SKM-1 treated with dmso at 0.1 percent for 144 hours (cell line): ENCODE measurements at regions not wholly inside any gene's neighbourhood (a gene's known extent, or its start where the extent isn't known, plus 50 kb on each side); places are given as distances from the start of the nearest gene placed in this dataset.
"Not testable (repeated sequence)": the region's sequence is repeated elsewhere in the genome, so short reads cannot be mapped to it uniquely, and the experiment has no call there.

Source experiments
- DNase-seq: peaks from one replicate; lab custom pipeline; 2025; ENCODE audit not compliant: unreplicated experiment; lab: John Stamatoyannopoulos, UW

- no peak for DNase-seq
Measured at GRCh38 chr15:19944261-19944888, 597.2 kb downstream of the GOLGA6L6 start.

DNA sequence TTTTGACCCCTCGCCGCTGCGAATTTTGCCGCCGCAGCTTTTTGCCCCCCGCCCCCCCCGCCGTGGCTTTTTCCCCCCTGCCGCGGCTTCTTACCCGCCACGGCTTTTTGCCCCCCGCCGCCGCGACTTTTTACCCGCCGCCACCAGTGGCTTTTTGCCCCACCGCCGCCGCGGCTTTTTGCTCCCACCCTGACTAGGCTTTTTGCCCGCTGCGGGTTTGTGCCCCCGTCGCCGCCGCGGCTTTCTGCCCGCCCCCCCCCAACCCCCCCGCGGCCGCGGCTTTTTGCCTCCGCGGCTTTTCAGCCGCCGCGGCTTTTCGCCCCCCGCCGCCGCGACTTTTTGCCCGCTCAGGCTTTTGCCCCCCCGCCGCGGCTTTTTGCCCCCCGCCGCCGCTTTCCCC is 598.1 kb downstream of the GOLGA6L6 start:
- no peak for DNase-seq

DNA sequence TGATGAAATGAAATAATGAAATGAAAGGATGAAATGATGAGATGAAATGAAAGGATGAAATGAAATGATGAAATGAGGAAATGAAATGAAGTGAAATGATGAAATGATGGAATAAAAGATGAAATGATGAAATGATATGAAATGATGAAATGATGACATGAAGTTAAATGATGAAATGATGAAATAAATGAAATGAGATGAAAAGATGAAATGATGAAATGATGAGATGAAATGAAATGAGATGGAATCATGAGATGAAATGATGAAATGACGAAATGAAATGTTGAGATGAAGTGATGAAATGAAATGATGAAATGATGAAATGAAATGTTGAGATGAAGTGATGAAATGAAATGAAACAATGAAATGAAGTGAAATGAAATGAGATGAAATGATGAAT is 638.3 kb downstream of the GOLGA6L6 start:
- DNase-seq, result not testable (repeated sequence)

- DNase-seq, result not testable (repeated sequence)
Measured at GRCh38 chr15:19902388-19902787, 639.2 kb downstream of the GOLGA6L6 start.

- not testable (repeated sequence) for DNase-seq
Measured at GRCh38 chr15:19901414-19901813, 640.2 kb downstream of the GOLGA6L6 start.

DNA sequence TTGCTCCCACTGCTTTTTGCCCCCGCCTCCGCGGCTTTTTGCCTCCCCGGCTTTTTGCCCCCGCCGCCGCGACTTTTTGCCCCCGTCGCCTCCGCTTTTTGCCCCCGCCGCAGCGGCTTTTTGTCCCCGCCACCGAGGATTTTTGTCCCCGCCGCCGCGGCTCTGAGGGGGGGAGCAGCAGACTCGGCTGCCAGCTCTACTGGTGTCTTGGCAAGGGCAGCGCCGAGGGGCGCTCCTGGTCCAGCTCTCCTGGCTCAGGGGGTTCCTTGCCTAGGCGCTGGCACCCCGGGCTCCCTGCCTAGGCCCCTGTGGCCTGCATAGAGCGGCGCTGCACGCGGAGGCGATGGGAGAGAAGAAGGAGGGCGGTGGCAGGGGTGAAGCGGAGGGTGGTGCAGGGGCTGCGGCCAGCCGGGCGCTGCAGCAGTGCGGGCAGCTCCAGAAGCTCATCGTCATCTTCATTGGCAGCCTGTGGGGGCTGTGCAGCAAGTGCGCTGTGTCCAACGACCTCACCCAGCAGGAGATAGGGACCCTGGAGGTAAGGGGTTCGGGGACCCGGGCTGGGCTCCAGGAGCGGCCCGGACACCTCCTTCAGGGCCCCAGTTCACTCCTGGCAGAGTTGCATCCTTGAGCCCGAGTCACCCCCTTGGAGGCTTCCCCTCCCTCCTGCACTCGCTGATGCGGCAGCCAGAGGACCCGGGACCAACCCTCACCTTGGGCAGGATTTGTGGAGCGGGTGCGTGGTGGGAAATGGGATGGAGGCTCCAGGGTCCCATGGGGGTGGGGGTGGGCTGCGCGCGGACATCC is 642.4 kb downstream of the GOLGA6L6 start:
- DNase-seq, result no peak

- DNase-seq, result not testable (repeated sequence)
Measured at GRCh38 chr15:19888811-19889210, 652.8 kb downstream of the GOLGA6L6 start.

GRCh38 chr15:19844061-19844460 is 697.5 kb downstream of the GOLGA6L6 start:
- not testable (repeated sequence) for DNase-seq
